Midbrain (tissue), 1 donor: ENCODE measurements at regions not wholly inside any gene's neighbourhood (a gene's known extent, or its start where the extent isn't known, plus 50 kb on each side); places are given as distances from the start of the nearest gene placed in this dataset.

Source experiments
- DNase-seq: peaks from one replicate; lab custom pipeline; 2025; lab: John Stamatoyannopoulos, UW

DNA sequence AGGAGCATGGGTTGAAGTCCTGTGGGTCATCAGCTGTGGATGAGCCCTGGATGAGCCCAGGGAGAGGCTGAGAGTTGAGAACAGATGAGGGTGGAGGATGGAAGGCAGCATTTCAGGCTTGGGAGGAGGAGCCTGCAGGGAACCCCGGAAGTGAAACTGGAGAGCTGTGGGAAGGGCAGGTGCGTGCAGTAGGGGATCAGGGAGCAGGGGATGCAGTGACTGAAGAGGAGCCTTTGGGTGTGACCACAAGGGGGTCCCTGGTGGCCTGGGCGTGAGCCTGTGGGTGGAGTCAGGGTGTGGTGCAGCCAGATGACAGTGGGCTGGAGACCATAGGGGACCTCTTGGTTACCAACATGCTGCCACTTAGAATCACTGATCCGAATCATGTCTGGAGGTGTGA is 115.5 kb downstream of the PAPOLA start:
- DNase-seq = no peak

DNA sequence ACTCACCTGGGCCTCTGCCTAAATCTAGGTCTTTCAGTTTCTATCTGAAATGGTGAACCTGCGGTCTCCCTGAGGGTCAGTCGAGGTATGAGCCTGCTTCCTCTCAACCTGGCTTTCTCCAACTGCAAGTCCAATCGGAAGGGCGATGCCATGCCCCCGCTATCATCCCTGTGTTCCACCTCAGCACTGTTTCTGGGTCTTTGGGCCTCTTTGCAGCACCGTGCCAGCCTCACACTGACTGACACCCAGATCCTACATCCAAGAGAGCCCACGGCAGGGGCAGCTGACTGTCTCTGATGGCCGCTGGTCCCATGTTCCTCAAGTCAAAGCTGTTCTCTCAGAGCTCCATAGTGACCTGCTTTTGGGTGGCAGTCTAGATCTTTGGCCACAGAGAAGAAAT is 120.7 kb downstream of the PAPOLA start:
- no peak for DNase-seq

DNA sequence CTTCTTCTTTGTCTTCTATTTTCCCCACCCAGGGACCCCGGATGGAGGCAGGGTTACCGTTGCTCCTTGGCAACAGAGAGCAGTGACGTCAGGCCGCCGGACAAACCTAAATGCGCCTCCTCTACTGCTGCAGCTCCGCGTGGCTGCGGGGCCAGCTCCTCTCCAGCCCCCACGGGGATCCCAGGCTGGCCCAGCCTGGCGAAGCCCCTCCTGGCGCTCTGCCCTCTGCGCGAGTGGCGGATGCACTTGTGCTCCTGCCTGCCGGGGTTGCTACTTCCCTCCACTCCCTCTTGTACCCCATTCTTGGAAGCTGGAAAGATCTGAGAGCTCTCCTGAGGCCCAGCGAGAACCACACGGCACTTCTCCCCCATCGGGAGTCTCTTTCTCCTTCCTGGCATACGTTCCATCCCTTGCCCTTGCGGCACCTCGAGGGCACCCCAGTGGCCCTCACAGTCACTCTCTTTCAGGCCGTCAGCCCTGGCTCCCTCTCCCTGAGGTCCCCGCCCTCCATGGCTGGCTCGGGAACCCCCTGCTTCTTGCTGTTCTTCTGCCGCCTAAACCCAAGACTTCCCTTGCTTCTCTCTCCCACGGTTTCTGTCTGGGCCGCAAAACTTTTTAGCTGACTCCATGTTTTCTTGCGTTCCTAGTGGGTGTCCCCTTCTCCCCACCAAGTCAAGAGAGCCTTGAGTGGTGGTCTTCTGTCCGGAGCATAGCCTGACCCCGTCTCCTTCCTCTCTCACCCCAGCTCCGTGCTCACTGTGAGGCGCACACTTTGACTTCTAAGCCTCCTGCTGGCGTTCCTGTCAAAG is 121.7 kb downstream of the PAPOLA start:
- no peak for DNase-seq

DNA sequence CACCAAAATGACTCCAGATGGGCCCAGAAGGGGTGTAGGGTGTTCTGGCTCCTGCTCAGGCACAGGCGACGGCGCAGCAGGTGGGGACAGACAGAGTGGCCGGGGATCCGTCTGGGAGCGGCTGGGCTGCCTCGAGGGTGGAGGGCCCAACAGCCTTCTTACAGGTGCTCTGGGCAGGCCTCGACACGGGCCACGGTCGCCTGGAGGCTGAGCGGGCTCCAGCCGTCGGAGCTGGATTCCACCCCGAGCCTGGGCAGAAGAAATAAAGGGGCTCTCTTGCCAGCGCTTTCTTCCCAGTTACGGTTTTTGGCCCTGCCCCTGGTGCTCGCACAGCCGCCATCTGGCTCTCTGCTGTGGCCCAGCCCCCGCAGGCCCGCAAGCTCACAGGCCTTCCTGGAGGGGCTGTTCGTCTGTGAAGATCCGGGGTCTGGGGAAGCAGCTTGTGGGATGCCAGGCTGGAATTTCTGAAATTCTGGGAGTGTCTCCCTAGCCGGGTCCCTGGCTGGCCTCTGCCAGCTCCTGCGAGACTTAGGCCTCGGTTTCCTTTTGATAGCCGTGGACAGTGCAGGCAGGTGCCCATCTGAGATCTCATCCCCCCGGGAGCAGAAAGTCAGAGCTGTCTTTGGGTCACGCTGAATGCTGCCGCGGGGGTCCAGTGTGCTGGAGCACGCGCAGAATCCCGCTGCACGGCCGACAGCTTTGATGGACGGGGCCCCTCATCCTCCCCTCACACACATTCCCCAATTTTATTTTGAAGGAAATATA is 122.7 kb downstream of the PAPOLA start:
- no peak for DNase-seq

DNA sequence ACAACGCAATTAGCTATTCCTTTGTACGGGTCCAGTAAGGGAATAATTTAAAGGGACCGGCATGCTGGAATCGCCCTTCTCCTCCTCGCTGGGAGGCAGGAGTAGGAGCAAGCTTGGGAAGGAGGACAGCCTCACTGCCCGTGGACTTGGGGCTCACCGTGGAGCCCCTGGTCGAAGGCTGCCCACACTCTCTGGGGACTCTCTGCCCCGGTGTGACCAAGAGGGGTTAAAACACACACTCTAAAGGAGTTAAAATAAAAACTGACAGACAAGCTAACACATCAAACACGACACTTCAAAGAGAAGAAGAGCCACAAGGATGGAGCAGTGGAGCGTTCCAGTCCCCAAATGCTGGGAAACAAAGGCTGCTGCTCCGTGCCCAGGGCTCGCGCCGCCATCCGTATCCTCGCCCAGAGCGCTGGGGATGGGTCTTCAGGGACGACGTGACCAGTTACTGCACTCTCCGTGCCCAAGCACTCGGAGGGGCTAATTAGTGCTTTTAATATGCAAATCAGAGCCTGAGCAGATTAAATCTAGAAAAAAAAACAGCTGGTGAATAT is 123.3 kb downstream of the PAPOLA start:
- no peak for DNase-seq

DNA sequence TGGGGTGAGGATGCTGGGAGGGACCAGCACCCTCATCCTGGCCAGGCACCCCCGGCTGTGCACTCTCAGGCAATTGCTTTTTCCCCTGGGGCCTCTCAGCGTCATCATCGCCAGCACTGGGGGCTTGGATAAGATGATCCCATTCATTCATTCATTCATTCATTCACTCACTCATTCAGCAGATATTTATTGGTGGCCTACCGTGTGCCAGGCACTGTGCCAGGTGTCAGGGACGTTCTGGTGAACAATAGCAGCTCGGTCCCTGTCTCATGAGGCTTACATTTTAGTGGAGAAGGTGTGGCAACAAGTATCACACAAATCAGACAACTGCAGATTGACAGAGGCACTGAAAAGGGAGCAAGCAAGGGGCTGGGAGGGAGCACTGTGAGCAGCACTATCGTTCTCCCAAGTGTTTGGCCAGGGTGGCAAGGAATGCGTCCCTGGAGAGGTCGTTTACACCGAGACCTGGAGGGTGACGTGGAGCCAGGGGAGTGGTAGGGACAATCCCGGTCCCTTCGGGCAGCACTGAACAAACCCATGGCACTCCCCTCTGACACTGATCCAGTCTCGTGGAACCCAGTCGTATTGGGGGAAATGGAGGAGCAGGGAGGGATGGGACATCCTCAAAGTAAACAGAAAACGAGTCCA is 124.1 kb downstream of the PAPOLA start:
- no peak for DNase-seq

GRCh38 chr14:96626916-96627315 is 124.7 kb downstream of the PAPOLA start:
- DNase-seq = no peak

DNA sequence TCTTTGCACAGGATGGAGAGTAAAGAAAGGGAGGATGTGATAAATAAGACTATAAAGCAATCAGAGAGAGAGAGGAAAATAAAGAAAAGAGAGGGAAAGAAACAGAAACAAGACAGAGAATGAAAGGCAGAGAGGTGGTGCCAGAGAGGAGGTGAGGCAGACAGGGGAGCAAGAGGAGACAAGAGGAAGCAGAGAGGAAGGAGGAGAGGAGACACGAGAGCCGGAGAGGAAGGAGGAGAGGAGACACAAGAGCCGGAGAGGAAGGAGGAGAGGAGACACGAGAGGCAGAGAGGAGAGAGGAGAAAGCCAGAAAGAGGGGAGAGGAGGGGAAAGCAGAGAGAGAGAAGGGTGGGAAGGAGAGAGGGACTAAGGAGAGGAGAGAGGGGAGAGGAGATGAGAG is 125.2 kb downstream of the PAPOLA start:
- no peak for DNase-seq

- no peak for DNase-seq
Measured at GRCh38 chr14:96627811-96628775, 125.9 kb downstream of the PAPOLA start.

- no peak for DNase-seq
Measured at GRCh38 chr14:96629082-96629481, 126.9 kb downstream of the PAPOLA start.

- DNase-seq = no peak
Measured at GRCh38 chr14:96629558-96630222, 127.5 kb downstream of the PAPOLA start.

- no peak for DNase-seq
Measured at GRCh38 chr14:96630281-96630680, 128.1 kb downstream of the PAPOLA start.

DNA sequence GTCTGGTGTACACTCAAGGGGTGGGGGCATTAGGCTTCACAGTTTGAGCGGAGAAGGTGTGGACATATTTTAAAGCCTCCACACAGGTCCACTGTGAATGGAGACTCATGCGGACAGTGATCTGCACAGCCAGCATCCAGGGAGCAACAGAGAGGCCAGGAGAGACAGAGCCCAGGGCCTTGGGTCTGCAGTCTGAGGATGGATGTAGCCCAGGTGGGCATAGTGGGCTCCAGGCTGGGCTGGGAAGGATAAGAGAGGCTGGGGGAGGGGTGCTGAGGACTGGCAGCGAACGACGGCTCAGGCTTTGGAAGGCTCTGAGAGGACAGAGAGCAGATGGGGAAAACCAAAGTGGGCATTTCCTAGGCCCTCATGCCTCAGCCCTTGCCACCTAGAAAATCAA is 128.8 kb downstream of the PAPOLA start:
- no peak for DNase-seq

- no peak for DNase-seq
Measured at GRCh38 chr14:96631621-96632362, 129.6 kb downstream of the PAPOLA start.

DNA sequence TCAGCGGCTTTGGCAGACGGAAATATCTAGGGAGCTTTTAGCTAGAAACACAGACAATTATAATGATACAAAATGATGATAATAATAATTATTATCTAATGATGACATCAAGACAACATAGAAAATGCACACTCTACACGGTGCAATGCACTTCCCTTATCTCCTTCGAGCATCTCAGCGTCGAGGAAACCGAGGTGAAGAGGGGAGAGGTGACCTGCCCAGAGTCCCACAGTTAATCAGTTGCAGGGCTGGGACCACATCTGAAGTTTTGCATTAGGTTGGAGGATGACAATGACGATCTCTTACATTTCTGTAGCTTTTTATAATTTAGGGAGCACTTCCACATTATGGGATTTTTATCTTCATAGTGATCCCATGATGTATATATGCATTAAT is 130.2 kb downstream of the PAPOLA start:
- no peak for DNase-seq

- DNase-seq = no peak
Measured at GRCh38 chr14:96633096-96633495, 130.9 kb downstream of the PAPOLA start.

DNA sequence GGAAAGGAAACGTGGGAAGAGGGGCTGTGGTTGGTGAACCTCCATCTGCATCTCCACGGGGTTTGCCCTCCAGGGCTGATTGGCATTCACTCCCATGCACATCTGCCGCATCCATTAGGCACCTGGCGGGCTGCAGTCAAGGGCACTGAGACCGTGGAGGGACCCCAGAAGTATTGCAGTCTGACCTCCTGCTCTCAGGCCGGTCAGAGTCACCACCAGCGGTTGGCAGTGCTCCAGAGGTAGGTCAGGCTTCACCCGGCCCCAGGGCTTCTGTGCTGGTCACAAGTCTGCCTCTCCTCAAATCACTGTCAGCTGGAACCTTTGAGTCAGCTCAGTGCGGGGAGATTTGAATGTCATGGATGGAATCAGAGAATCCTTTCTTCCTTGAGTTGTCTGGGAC is 132.3 kb downstream of the PAPOLA start:
- DNase-seq = no peak

DNA sequence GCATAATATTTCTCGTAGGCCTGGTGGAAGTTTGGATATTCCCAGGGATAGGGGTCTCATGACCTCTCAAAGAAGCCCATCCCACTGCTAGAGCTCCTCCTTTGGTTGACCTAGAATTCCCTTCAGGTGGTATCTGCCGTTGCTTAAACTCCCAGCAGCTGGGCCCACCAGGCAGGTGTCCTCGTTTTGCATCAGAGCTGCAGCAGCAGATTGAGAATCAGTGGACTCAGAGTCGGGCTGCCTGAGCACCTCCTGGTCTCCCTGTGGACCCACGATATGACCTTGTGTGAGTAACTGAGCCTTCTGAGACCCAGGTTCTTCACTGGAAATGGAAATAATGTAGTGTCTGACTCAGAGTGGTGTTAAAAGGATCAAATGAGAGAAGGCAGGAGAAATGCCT is 132.7 kb downstream of the PAPOLA start:
- no peak for DNase-seq

GRCh38 chr14:96635850-96636249 is 133.7 kb downstream of the PAPOLA start:
- no peak for DNase-seq

- DNase-seq = no peak
Measured at GRCh38 chr14:96637521-96637920, 135.3 kb downstream of the PAPOLA start.
